Thoracic aorta (tissue), 2 donors: ENCODE measurements at regions not wholly inside any gene's neighbourhood (a gene's known extent, or its start where the extent isn't known, plus 50 kb on each side); places are given as distances from the start of the nearest gene placed in this dataset.
A peak's percentile ranks its signal among the peaks of the same experiment; 100 is the strongest.

ENCODE experiments used
- ATAC-seq: fragments of 150-250 bp; one replicate; pipeline ENCODE4 v1.8.0; 2017; ENCODE audit warnings: low read depth; ENCODE audit not compliant: insufficient number of reproducible peaks, low FRiP score
- DNase-seq: peaks from one replicate; pipeline ENCODE4 v3.0.0-alpha.2; 2020; ENCODE audit warnings: low spot score
- H3K27ac ChIP-seq, 2 donors: fragments of 200-600 bp; sonication (generic); 1 replicate in 1 of 2; 2 replicates in 1 of 2; pipeline ENCODE4 v1.5.1; 2016; ENCODE audit warnings: mild to moderate bottlenecking in 2 of 2, moderate library complexity in 2 of 2
- H3K27me3 ChIP-seq: fragments of 200-600 bp; sonication (generic); replicated peaks from 2 replicates; pipeline ENCODE4 v1.6.0; 2016; ENCODE audit warnings: mild to moderate bottlenecking; ENCODE audit not compliant: insufficient read depth
- H3K36me3 ChIP-seq: fragments of 200-600 bp; sonication (generic); one replicate; pipeline ENCODE4 v1.5.1; 2016
- H3K4me1 ChIP-seq, 2 donors: fragments of 200-600 bp; sonication (generic); 1 replicate in 1 of 2; 2 replicates in 1 of 2; pipeline versions ENCODE4 v1.5.1 to v1.6.0; 2016; ENCODE audit warnings: low read depth in 2 of 2, mild to moderate bottlenecking in 1 of 2; ENCODE audit not compliant: control insufficient read depth in 1 of 2
- H3K4me3 ChIP-seq: fragments of 200-600 bp; sonication (generic); 2 replicates; pipeline ENCODE4 v1.5.1; 2016; ENCODE audit warnings: mild to moderate bottlenecking
- H3K9me3 ChIP-seq: fragments of 200-600 bp; sonication (generic); 2 replicates; pipeline ENCODE4 v1.5.1; 2016
- CTCF ChIP-seq: fragments of 200-600 bp; sonication (generic); IDR thresholded peaks from one replicate; pipeline ENCODE4 v1.5.1; 2019; ENCODE audit warnings: antibody characterized with exemption

GRCh38 chr3:8233938-8234337, 267.7 kb upstream of the LMCD1 start:
- Histone ChIP-seq H3K9me3 (no peaks in the 10 kb centered on the region), H3K27me3 (no peaks in the 10 kb centered on the region), H3K4me1 (peaks cover 12 to 18% of the 10 kb centered on the region in 2 donors), H3K36me3 (no peaks in the 10 kb centered on the region), H3K4me3 (no peak overlapping the region), H3K27ac (no peak overlapping the region)
- DNase-seq = no peak
- no peak for ATAC-seq
- no peak for TF ChIP-seq CTCF

- Histone ChIP-seq H3K9me3 (no peaks in the 10 kb centered on the region), H3K4me3 (no peak overlapping the region), H3K27ac (no peak overlapping the region), H3K4me1 (peaks cover 27 to 41% of the 10 kb centered on the region in 2 donors), H3K36me3 (no peaks in the 10 kb centered on the region), H3K27me3 (no peaks in the 10 kb centered on the region)
- ATAC-seq (no peak), DNase-seq (no peak)
- TF ChIP-seq CTCF = no peak
These were observed 265.4 kb upstream of the LMCD1 start for GRCh38 chr3:8236264-8236663.

- peaks cover 27 to 43% of the 10 kb centered on the region in 2 donors for H3K4me1 ChIP-seq
- H3K27ac ChIP-seq = peak overlapping the region; percentile 23 to 58
- no peak for TF ChIP-seq CTCF
- no peak for ATAC-seq
- H3K9me3 ChIP-seq = peaks cover 5% of the 10 kb centered on the region
- no peaks in the 10 kb centered on the region for H3K27me3 ChIP-seq
- H3K36me3 ChIP-seq = no peaks in the 10 kb centered on the region
- H3K4me3 ChIP-seq = no peak overlapping the region
- no peak for DNase-seq
These were observed 263.7 kb upstream of the LMCD1 start for GRCh38 chr3:8237893-8238292.

- ATAC-seq = no peak
- Histone ChIP-seq H3K9me3 (peaks cover 5% of the 10 kb centered on the region), H3K27ac (peak overlapping the region; percentile 23 to 58), H3K4me3 (no peak overlapping the region), H3K4me1 (peaks cover 27 to 43% of the 10 kb centered on the region in 2 donors), H3K27me3 (no peaks in the 10 kb centered on the region), H3K36me3 (no peaks in the 10 kb centered on the region)
- TF ChIP-seq CTCF = no peak
- no peak for DNase-seq
These were observed 263.2 kb upstream of the LMCD1 start for GRCh38 chr3:8238432-8238831.

- TF ChIP-seq CTCF = no peak
- DNase-seq (no peak), ATAC-seq (no peak)
- Histone ChIP-seq H3K4me1 (peaks cover 27 to 43% of the 10 kb centered on the region in 2 donors), H3K27me3 (no peaks in the 10 kb centered on the region), H3K4me3 (no peak overlapping the region), H3K27ac (peak overlapping the region; percentile 23 to 58), H3K36me3 (no peaks in the 10 kb centered on the region), H3K9me3 (peaks cover 5% of the 10 kb centered on the region)
These were observed 262.5 kb upstream of the LMCD1 start for GRCh38 chr3:8239095-8239494.
